ENCODE measurements at regions not wholly inside any gene's neighbourhood (a gene's known extent, or its start where the extent isn't known, plus 50 kb on each side); places are given as distances from the start of the nearest gene placed in this dataset.

DNA sequence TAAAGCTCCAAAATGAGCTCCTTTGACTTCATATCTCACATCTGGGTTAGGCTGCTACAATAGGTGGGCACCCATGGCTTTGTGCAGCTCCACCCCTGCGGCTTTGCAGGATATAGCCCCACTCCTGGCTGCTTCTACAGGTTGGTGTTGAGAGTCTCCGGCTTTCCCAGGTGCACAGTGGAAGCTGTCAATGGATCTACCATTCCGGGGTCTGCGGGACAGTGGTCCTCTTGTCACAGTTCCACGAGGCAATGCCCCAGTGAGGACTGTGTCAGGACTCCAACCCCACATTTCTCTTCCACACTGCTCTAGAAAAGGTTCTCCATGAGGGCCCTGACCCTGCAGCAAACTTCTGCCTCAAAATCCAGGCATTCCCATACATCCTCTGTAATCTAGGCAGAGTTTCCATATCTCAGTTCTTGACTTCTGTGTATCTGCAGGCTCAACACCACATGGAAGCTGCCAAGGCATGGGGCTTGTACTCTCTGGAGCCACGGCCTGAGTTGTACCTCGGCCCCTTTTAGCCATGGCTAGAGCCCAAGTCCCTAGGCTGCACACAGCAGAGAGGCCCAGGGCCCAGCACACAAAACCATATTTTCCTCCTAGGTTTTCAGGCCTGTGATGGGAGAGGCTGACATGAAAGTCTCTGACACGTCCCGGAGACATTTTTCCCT, 342.8 kb downstream of the FAM47B start:
- ATAC-seq, result no peak
- no peaks in the 10 kb centered on the region for H3K9me3 ChIP-seq
- H3K4me3 ChIP-seq, result no peak overlapping the region
- H3K4me1 ChIP-seq, result no peaks in the 10 kb centered on the region
- WGBS, 2 donors, result 87 to 90% methylated on average over 8 to 9 of the region's 9 CpGs
- no peak overlapping the region for H3K27ac ChIP-seq
- TF ChIP-seq, protein P1, sequence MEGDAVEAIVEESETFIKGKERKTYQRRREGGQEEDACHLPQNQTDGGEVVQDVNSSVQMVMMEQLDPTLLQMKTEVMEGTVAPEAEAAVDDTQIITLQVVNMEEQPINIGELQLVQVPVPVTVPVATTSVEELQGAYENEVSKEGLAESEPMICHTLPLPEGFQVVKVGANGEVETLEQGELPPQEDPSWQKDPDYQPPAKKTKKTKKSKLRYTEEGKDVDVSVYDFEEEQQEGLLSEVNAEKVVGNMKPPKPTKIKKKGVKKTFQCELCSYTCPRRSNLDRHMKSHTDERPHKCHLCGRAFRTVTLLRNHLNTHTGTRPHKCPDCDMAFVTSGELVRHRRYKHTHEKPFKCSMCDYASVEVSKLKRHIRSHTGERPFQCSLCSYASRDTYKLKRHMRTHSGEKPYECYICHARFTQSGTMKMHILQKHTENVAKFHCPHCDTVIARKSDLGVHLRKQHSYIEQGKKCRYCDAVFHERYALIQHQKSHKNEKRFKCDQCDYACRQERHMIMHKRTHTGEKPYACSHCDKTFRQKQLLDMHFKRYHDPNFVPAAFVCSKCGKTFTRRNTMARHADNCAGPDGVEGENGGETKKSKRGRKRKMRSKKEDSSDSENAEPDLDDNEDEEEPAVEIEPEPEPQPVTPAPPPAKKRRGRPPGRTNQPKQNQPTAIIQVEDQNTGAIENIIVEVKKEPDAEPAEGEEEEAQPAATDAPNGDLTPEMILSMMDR (IDR thresholded peaks at IDR 0.05), result no peak
- no peaks in the 10 kb centered on the region for H3K36me3 ChIP-seq
- DNase-seq, result no peak
- no peaks in the 10 kb centered on the region for H3K27me3 ChIP-seq
- intact Hi-C loops (cut with DNase I), result no loop called here

DNA sequence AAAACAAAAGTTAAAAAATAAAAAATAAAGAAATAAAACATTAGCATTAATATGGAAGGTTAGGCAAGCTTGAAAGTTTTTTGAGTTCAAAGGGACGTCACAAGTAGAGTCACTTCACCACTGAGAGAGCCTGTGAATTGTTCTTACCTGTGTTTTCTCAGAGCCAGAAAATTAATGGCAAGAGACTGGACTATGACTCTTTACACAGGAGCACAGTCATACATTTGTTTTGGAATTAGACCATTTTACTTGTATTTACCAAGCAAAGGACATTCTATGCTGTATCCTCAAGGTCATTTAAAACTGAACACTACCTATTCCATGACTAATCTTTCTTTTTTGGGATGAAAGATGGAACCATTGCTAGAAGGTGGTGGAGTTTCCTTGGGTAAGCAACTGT, 346.1 kb downstream of the FAM47B start:
- TF ChIP-seq, protein P1 (IDR thresholded peaks at IDR 0.05), result no peak
- Histone ChIP-seq H3K4me3 (no peak overlapping the region), H3K4me1 (no peaks in the 10 kb centered on the region), H3K9me3 (no peaks in the 10 kb centered on the region), H3K27ac (no peak overlapping the region), H3K27me3 (no peaks in the 10 kb centered on the region), H3K36me3 (no peaks in the 10 kb centered on the region)
- no peak for DNase-seq
- ATAC-seq, result no peak
- intact Hi-C loops (cut with DNase I), result no loop called here
- WGBS, 2 donors, result 80 to 82% methylated on average over 1 of the region's 1 CpG

DNA sequence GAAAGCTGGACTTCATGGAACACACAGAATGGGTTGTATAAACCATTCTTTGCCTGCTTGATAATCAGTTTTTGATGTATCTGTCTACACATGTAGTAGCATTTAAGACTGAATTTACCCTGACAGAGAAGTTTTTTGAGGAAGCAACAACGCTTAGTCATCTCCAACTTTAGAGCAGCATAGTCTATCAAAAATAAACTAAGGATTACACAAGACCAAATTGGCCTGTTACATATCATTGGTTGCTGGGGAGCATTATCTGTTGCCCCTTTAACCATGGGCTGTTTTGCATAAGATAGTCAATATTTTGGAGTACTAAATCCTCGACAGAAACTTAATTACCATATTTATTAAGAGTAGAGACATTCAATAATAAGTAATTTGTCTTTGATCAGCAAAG, 347.4 kb downstream of the FAM47B start:
- 74 to 83% methylated on average over 2 of the region's 2 CpGs for WGBS, 2 donors
- H3K36me3 ChIP-seq, result no peaks in the 10 kb centered on the region
- DNase-seq (no peak), ATAC-seq (no peak)
- no peaks in the 10 kb centered on the region for H3K9me3 ChIP-seq
- no peak overlapping the region for H3K27ac ChIP-seq
- TF ChIP-seq, protein P1 (IDR thresholded peaks at IDR 0.05), result no peak
- no peak overlapping the region for H3K4me3 ChIP-seq
- no peaks in the 10 kb centered on the region for H3K27me3 ChIP-seq
- no peaks in the 10 kb centered on the region for H3K4me1 ChIP-seq
- intact Hi-C loops (cut with DNase I), result no loop called here

DNA sequence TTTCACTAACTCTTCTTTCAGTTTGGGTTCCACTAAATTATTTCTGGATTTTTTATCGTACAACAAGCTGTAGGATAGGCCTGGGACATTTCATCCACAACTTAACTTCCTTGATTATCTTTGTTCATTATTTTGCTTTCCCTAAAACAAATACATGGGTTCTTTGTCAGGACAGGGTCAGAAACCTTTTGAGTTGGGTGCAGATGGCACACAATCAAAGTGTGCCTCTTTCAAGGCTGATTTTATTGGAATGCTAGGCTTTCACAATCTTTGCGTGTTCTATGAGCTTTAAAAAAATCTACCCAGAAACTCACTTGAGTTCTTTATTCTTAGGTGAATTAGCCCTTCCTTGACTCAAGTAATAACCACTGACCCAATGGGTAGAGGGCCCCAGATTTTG, 348.4 kb downstream of the FAM47B start:
- Histone ChIP-seq H3K9me3 (no peaks in the 10 kb centered on the region), H3K27ac (no peak overlapping the region), H3K36me3 (no peaks in the 10 kb centered on the region), H3K27me3 (no peaks in the 10 kb centered on the region), H3K4me3 (no peak overlapping the region), H3K4me1 (no peaks in the 10 kb centered on the region)
- DNase-seq (no peak), ATAC-seq (no peak)
- WGBS, 2 donors, result 85 to 86% methylated on average over 2 of the region's 2 CpGs
- intact Hi-C loops (cut with DNase I), result no loop called here
- TF ChIP-seq, protein P1 (IDR thresholded peaks at IDR 0.05), result no peak

All from heart right ventricle (tissue), 16 donors.